Cardiac septum (tissue), 1 donor: ENCODE measurements at regions not wholly inside any gene's neighbourhood (a gene's known extent, or its start where the extent isn't known, plus 50 kb on each side); places are given as distances from the start of the nearest gene placed in this dataset.

ENCODE experiments used
- DNase-seq: peaks from one replicate; pipeline ENCODE4 v3.0.0-alpha.2; 2020; ENCODE audit warnings: low spot score
- intact Hi-C: fragments of 100-400 bp; cut with DNase I; formaldehyde crosslinking; loops from one replicate; pipeline ENCODE4 v1.14.0; 2022
- donor health status: DM: no; HTN: no; CAD: no.

- intact Hi-C loops, result no loop called here
Measured at GRCh38 chr17:79182176-79183042, 107.8 kb downstream of the ENGASE start.

DNA sequence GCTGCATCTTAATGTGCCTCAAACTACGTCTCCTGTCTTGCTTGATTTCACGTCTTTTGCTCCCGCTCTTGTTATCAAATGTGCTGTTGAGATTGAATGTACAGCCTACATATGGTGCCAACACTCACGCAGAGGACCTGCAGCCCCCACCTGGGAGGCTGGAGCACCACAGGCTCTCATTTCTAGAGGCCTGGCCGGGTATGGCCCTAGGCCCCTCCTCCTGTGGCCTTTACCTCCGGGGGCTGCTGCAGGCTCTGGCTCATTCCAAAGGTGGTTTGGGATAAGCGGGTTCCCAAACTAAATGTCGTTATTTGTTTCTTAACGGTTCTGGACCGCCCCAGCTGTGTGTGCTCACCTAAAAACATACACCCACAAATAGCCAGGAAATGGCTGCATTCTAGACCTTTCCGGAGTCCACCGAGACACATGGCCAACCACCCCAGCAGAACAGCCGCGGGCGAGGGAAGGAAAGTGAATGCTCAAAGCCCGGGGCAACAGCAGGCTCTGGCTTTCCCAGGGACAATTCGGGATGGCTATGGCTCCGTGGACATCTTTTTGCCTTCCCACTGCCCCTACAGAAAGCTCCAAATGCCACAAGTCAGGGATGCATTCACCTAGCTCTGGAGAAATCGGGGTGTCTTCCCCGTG lies 105.9 kb downstream of the ENGASE start:
- DNase-seq, result no peak
- intact Hi-C loops, result no loop called here

More at GRCh38 chr17:79182176-79183042, 107.8 kb downstream of the ENGASE start:
- no peak for DNase-seq

DNA sequence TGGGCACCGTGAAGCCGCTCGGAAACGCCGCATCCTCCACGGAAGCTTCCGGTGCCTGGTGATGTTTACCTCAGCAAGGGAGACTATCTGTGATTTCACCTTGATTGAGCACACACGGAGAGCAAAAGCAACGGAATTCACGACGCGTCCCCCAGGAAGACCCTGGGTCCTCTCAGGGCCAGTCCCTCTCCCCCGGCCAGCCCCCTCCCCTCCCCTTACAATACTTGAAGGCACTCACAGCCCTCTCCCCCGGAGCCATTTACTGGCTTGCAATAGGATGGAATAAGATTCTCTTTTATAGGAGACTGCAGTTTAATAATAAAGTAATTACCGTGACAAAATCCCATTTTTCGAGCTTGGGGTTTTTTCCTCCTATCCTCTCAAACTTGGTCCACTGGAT lies 104.7 kb downstream of the ENGASE start:
- no peak for DNase-seq
- intact Hi-C loops, result no loop called here

DNA sequence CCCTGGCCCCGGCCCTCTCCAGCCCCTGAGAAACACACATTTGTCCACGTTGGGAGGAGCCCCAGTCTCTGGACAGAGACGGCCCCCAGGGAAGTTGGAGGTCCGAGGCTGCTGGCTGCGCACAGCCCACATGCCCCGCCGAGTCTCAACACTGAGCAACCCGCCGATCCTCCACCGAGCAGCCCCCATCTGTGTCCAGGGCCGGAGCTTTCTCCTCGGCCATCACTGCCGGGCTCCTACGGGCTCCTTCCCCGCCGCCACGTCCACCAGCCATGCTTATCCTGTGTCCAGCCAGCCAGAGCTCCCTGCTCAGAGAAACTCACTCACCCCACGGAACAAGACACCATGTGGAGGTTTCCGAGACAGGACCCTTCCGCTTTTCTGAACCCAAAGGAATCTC lies 103.3 kb downstream of the ENGASE start:
- intact Hi-C loops, result no loop called here

GRCh38 chr17:79176792-79177601 lies 102.4 kb downstream of the ENGASE start:
- intact Hi-C loops, result no loop called here
- DNase-seq, result no peak

More for the DNA sequence above, 103.3 kb downstream of the ENGASE start:
- no peak for DNase-seq

DNA sequence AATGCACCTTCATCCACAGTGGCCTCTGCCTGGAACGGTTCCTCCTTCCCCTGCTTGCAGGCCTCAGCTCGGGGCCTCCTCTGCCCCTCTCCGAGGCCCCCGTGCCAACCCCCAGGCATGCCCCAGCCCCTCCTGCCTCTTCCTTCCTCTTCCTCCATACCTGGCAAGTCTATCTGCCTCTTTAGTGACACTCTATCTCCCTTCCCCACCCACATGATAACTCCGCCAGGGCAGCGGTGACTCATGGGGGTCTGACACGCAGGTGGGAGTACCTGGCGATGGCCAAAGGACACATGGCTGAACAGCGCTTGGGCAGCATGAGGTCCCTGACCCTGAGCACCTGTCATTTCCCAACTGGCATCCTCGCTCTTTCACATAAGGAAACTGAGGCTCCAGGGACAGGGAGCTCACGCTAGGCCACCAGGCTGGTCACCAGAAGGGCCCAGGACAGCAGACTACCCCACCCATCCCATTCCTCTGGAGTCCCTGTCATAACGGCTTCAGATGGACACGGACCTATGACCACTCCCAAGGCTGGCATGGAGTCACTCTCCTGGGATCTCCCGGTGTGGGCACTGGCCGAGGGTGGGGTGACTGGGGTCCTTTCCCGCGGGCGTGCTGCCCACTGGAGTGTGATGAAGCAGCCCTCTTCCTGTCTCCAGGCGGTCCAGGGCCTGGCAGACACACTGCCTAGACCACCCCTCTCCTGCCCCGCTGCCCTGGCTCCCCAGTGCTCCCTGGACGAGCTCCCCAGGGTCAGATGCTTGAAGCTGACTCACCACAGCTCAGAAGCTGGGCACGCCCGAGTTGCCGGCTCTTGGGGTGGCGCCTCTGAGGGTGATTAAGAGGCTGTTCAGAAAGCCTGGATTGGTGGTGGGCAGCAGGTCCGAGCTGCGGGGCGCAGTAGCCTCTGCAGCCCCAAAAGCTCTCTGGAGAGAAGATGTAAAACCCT lies 100.6 kb downstream of the ENGASE start:
- intact Hi-C loops, result no loop called here
- no peak for DNase-seq

GRCh38 chr17:79174193-79174765 lies 99.7 kb downstream of the ENGASE start:
- intact Hi-C loops, result no loop called here
- DNase-seq, result no peak

DNA sequence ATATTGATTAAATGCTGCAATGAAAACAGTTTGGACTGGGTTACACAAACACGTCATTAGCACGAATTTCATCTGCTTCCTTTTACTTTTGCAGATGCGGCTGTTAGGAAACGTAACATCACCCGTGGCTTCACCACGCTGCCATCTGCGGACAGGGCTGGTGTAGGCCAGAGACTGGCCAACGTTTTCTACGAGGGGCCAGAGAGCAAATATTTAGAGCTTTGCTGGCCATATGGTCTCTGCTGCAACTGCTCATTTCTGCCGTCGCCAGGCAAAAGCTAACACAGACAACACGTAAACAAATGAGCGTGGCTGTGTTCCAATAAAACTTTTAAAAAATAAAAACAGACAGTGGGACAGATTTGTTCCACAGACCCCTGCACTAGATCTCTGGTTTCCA lies 96.6 kb downstream of the ENGASE start:
- DNase-seq, result no peak
- intact Hi-C loops, result no loop called here

DNA sequence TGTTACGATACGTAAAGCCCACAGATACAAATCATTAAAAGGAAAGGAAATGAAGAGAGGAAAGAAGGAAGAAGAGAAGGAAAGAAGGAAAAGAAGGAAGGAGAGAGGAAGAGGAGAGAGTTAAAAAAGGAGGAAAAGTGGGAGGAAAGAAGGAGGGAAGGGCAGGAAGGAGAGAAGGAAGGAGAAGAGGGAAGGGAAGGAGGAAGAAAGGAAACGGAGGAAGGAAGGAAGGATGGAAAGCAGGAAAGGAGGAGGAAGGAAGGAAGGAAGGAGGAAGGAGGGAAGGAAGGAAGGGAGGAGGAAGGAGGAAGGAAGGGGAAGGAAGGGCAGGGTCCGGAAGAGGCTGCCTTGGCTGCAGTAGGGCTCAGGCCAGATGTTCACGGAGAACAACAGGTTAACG lies 95.2 kb downstream of the ENGASE start:
- intact Hi-C loops, result no loop called here
- no peak for DNase-seq

- DNase-seq, result no peak
- intact Hi-C loops, result no loop called here
Measured at GRCh38 chr17:79169366-79169765, 94.7 kb downstream of the ENGASE start.

GRCh38 chr17:79168486-79169055 lies 93.9 kb downstream of the ENGASE start:
- DNase-seq, result no peak

GRCh38 chr17:79167486-79167885 lies 92.9 kb downstream of the ENGASE start:
- DNase-seq, result no peak
- intact Hi-C loops, result no loop called here

More at GRCh38 chr17:79168486-79169055, 93.9 kb downstream of the ENGASE start:
- intact Hi-C loops, result no loop called here

GRCh38 chr17:79165756-79166473 lies 91.3 kb downstream of the ENGASE start:
- DNase-seq, result no peak
- intact Hi-C loops, result no loop called here

DNA sequence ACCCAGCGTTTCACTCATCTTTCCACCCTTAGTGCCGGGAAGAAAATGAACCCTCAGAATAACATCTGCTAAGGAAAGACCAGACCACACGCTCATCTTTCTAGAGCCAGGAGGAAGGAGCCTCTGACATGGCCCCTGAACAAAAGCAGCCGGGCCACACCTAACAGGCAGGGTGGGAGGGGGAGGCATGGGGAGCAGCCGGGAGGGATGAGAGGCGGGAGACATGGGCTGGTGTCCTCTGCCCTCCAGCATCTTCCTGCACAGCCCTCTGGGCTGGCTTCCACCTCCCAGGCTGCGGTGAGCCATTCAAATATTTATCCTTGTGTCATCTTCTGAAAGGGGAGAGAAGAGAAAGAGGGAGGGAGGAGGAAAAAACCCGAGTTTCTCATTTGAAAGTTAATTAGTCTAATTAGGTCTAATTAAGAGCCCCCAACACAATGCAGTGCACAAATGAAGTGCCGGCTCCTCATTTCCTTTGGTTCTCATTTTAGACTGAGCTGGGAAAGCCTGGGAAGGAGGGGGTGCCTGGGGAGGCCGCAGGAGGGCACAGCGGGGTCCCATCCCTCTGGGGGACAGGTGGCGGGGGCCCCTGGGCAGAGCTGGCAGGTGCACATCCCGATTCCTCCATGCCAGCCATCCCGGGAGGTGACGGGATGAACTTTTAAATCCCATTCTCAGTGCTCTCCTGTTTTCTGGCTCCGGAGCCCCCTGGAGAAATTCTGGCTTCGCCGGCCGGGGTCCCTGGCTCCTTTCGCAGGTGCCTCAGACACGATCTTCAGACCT lies 90.5 kb downstream of the ENGASE start:
- intact Hi-C loops, result no loop called here
- no peak for DNase-seq

GRCh38 chr17:79164408-79164807 lies 89.8 kb downstream of the ENGASE start:
- intact Hi-C loops, result no loop called here
- DNase-seq, result no peak

- no peak for DNase-seq
- intact Hi-C loops, result no loop called here
Measured at GRCh38 chr17:79163071-79163470, 88.4 kb downstream of the ENGASE start.
